ENCODE measurements at regions not wholly inside any gene's neighbourhood (a gene's known extent, or its start where the extent isn't known, plus 50 kb on each side); places are given as distances from the start of the nearest gene placed in this dataset.

DNA sequence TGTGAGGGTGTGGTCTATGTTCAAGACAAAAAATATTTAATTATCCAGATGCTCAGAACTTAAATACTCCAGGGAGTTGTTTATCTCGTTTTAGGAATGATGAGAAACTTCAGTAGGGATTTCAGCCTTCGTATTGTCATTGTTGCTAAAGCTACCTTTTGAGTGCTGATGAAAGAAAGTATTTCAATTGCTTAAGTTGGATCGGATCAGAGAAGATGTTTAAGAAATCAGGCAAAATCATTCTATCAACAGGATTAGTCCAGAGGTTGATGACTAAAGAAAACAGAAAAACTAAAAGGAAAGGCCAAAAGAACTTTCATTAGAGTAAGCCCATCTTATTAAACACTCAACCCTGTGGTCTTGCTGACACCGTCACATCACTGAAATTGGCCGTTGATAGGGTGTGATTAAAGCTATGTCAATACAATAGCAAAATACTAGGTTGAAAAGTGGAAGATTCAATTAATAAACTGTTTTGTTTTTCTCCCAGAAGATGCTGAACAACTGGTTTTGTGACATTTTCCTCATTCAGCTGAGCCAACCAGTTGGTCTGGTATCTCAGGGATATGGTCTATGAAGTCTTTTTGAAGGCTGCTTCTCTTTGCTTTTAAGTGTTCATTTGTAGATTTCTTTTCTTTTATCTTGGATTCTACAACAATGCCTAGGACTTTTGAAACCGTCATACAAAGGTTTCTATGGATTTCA lies 551.7 kb downstream of the SLC4A3 start:
- TF ChIP-seq, protein P1, sequence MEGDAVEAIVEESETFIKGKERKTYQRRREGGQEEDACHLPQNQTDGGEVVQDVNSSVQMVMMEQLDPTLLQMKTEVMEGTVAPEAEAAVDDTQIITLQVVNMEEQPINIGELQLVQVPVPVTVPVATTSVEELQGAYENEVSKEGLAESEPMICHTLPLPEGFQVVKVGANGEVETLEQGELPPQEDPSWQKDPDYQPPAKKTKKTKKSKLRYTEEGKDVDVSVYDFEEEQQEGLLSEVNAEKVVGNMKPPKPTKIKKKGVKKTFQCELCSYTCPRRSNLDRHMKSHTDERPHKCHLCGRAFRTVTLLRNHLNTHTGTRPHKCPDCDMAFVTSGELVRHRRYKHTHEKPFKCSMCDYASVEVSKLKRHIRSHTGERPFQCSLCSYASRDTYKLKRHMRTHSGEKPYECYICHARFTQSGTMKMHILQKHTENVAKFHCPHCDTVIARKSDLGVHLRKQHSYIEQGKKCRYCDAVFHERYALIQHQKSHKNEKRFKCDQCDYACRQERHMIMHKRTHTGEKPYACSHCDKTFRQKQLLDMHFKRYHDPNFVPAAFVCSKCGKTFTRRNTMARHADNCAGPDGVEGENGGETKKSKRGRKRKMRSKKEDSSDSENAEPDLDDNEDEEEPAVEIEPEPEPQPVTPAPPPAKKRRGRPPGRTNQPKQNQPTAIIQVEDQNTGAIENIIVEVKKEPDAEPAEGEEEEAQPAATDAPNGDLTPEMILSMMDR (IDR thresholded peaks at IDR 0.05) = no peak
- TF ChIP-seq POLR2AphosphoS5 (IDR thresholded peaks at IDR 0.05) (no peak), POLR2A (IDR thresholded peaks at IDR 0.05) (no peak)
